ENCODE measurements at regions not wholly inside any gene's neighbourhood (a gene's known extent, or its start where the extent isn't known, plus 50 kb on each side); places are given as distances from the start of the nearest gene placed in this dataset.

GRCh38 chr4:108532187-108532586 lies 88.2 kb upstream of the RPL34 start:
- Histone ChIP-seq H3K9ac (ENCODE audit: insufficient read depth, low read depth, low read length) (no peak overlapping the region), H3K36me3 (replicated peaks in 1 of 2; ENCODE audit: control insufficient read depth in 1 of 2, insufficient read depth in 2 of 2, low read length in 2 of 2) (no peaks in the 10 kb centered on the region), H4K20me1 (ENCODE audit: insufficient read depth, low read length) (no peaks in the 10 kb centered on the region), H2AFZ (ENCODE audit: low read length) (no peak overlapping the region), H3K79me2 (ENCODE audit: insufficient read depth, low read length) (no peaks in the 10 kb centered on the region), H3K9me3 (ENCODE audit: low read length) (no peaks in the 10 kb centered on the region), H3K27me3 (ENCODE audit: control insufficient read depth in 1 of 2, insufficient read depth in 2 of 2, low read length in 2 of 2) (no peaks in the 10 kb centered on the region; a peak in 2 of 5 replicates), H3K27ac (ENCODE audit: extremely low read length, insufficient read depth, low read length) (no peak overlapping the region), H3K4me2 (ENCODE audit: low read depth, low read length) (no peak overlapping the region), H3K4me3 (replicated peaks in 1 of 3; ENCODE audit: insufficient read depth in 1 of 3, low read depth in 2 of 3, low read length in 3 of 3) (no peak overlapping the region), H3K4me1 (ENCODE audit: insufficient read depth, low read length) (no peaks in the 10 kb centered on the region)
- intact Hi-C loops (cut with micrococcal nuclease; ENCODE audit: unreplicated experiment) (no loop called here), in situ Hi-C loops (cut with HindIII; ENCODE audit: extremely low pct_ligation_motif_present, low pct_unique_long_range_greater_than_20kb) (no loop called here)
- TF ChIP-seq AKAP8 (CRISPR knock-in tag; IDR thresholded peaks at IDR 0.05) (no peak), ZNF446 (CRISPR knock-in tag; IDR thresholded peaks at IDR 0.05) (no peak), ARID3A (IDR thresholded peaks at IDR 0.05; ENCODE audit: low read depth, low read length) (no peak), ZNF263 (CRISPR knock-in tag; IDR thresholded peaks at IDR 0.05) (no peak), POGK (CRISPR knock-in tag; conservative IDR thresholded peaks at IDR 0.05) (no peak), ZNF530 (CRISPR knock-in tag; IDR thresholded peaks at IDR 0.05; ENCODE audit: low read depth) (no peak), ARHGAP35 (CRISPR knock-in tag; IDR thresholded peaks at IDR 0.05; ENCODE audit: borderline replicate concordance) (no peak)
- no peak for ATAC-seq
- DNase-seq (ENCODE audit: low spot score), result no peak
- WGBS (ENCODE audit: low lambda C conversion rate), result 50% methylated on average over 5 of the region's 5 CpGs
- CTCF ChIA-PET (ENCODE audit: low intra/inter-chr PET ratio, low total read pairs), result no interaction called here
- FAIRE-seq, result no peak
- BruUV-seq (replicated peaks), result no TSS peak
- POLR2A ChIA-PET, result no interaction called here
